Keratinocyte (primary cell): ENCODE measurements at regions not wholly inside any gene's neighbourhood (a gene's known extent, or its start where the extent isn't known, plus 50 kb on each side); places are given as distances from the start of the nearest gene placed in this dataset.

ENCODE experiments used
- DNase-seq: peaks from one replicate; pipeline ENCODE4 v3.0.0-alpha.2; 2011; ENCODE audit warnings: low read depth, missing footprints, low spot score
- FAIRE-seq: peaks from 2 replicates; lab custom pipeline; 2011; peaks lifted over from hg19 to GRCh38; lab: Jason Lieb, UNC
- H2AFZ ChIP-seq: 2 replicates; pipeline ENCODE4 v1.6.0; 2012; ENCODE audit warnings: low read length, control low read depth, inconsistent platforms; ENCODE audit not compliant: control insufficient read depth
- H3K27ac ChIP-seq: 2 replicates; pipeline ENCODE4 v1.5.1; 2011; ENCODE audit warnings: low read length; ENCODE audit not compliant: control insufficient read depth, insufficient read depth
- H3K27me3 ChIP-seq: 3 replicates; pipeline ENCODE4 v1.6.0; 2011; ENCODE audit warnings: low read length; ENCODE audit not compliant: control insufficient read depth, insufficient read depth; ENCODE audit errors: extremely low read depth
- H3K36me3 ChIP-seq, 2 experiments: 2 replicates in 1 of 2; 3 replicates in 1 of 2; pipeline ENCODE4 v1.5.1; 2011; ENCODE audit warnings: low read length in 2 of 2, mild to moderate bottlenecking in 1 of 2; ENCODE audit not compliant: control insufficient read depth in 2 of 2, insufficient read depth in 2 of 2; ENCODE audit errors: extremely low read depth in 1 of 2
- H3K4me1 ChIP-seq: 3 replicates; pipeline ENCODE4 v1.5.1; 2011; ENCODE audit warnings: low read length; ENCODE audit not compliant: control insufficient read depth, insufficient read depth; ENCODE audit errors: extremely low read depth
- H3K4me2 ChIP-seq: 3 replicates; pipeline ENCODE4 v1.6.0; 2011; ENCODE audit warnings: low read depth, low read length; ENCODE audit not compliant: control insufficient read depth, insufficient read depth; ENCODE audit errors: extremely low read depth
- H3K4me3 ChIP-seq, 3 experiments: fragments of 200-600 bp in 1 of 3; sonication (generic) in 1 of 3; 2 replicates in 2 of 3; 3 replicates in 1 of 3; pipeline ENCODE4 v1.5.1; 2011 to 2016; ENCODE audit warnings: low read length in 3 of 3, mild to moderate bottlenecking in 3 of 3, control low read depth in 2 of 3, inconsistent platforms in 1 of 3, low read depth in 1 of 3, mixed read lengths in 1 of 3, mixed run types in 1 of 3, moderate library complexity in 1 of 3; ENCODE audit not compliant: control insufficient read depth in 2 of 3, insufficient read depth in 2 of 3; ENCODE audit errors: extremely low read depth in 1 of 3
- H3K79me2 ChIP-seq: 2 replicates; pipeline ENCODE4 v1.6.0; 2012; ENCODE audit warnings: low read length; ENCODE audit not compliant: control insufficient read depth, insufficient read depth
- H3K9ac ChIP-seq: 3 replicates; pipeline ENCODE4 v1.6.0; 2011; ENCODE audit warnings: low read length; ENCODE audit not compliant: control insufficient read depth, insufficient read depth; ENCODE audit errors: extremely low read depth
- H3K9me1 ChIP-seq: 3 replicates; pipeline ENCODE4 v1.6.0; 2011; ENCODE audit warnings: low read length; ENCODE audit not compliant: control insufficient read depth, insufficient read depth; ENCODE audit errors: extremely low read depth
- H3K9me3 ChIP-seq: 2 replicates; pipeline ENCODE4 v1.5.1; 2012; ENCODE audit warnings: low read depth, low read length; ENCODE audit not compliant: control insufficient read depth
- H4K20me1 ChIP-seq: 3 replicates; pipeline ENCODE4 v1.6.0; 2011; ENCODE audit warnings: low read length; ENCODE audit not compliant: control insufficient read depth, insufficient read depth; ENCODE audit errors: extremely low read depth
- EZH2 ChIP-seq: IDR thresholded peaks from one replicate; pipeline ENCODE4 v1.6.1; 2012; ENCODE audit warnings: inconsistent platforms, mild to moderate bottlenecking, low read length, moderate library complexity
- dilution Hi-C: fragments of 300-500 bp; cut with MboI; formaldehyde crosslinking; loops from one replicate; pipeline ENCODE4 v1.7.0; 2020; ENCODE audit warnings: low sequenced_read_pairs; ENCODE audit not compliant: extremely low pct_ligation_motif_present
- TF ChIP-seq, protein P1 (sequence below), 3 experiments: IDR thresholded peaks in 1 of 3; conservative IDR thresholded peaks in 1 of 3; optimal IDR thresholded peaks in 1 of 3; 2 replicates in 2 of 3; 3 replicates in 1 of 3; pipeline versions ENCODE3 to v1.5.1; 2011; ENCODE audit warnings: low read length in 3 of 3, mild to moderate bottlenecking in 3 of 3, moderate library complexity in 2 of 3, control low read depth in 1 of 3, inconsistent platforms in 1 of 3; ENCODE audit not compliant: insufficient read depth in 2 of 3; ENCODE audit errors: extremely low read depth in 1 of 3

DNA sequence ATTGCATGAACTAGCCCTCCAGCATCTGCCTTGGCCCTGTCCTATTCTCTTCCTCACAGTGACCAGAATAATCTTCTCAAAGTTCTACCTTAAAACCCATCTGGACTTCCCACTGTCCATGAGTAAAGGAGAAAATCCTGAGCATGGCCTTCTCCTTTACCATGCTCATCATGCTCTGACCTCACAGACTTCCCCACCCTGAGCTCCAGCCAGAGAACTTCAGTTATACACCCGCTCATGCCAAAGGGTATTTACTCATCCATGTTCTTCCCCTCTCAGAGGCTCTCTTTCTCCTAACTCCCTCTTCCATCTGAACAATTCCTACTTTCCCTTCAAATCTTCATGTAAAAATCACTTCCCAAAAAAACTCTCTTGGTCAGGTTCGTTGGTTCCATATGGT, 188.4 kb downstream of the SETD4 start:
- Histone ChIP-seq H3K9me3 (no peaks in the 10 kb centered on the region), H3K27me3 (peaks cover 24% of the 10 kb centered on the region), H3K4me3 (no peak overlapping the region), H3K36me3 (no peaks in the 10 kb centered on the region), H4K20me1 (no peaks in the 10 kb centered on the region), H3K4me2 (no peak overlapping the region), H3K9me1 (no peaks in the 10 kb centered on the region), H3K9ac (no peak overlapping the region), H3K4me1 (no peaks in the 10 kb centered on the region), H2AFZ (no peak overlapping the region), H3K27ac (no peak overlapping the region), H3K79me2 (no peaks in the 10 kb centered on the region)
- FAIRE-seq (no peak), DNase-seq (no peak)
- TF ChIP-seq EZH2, result no peak
- TF ChIP-seq, protein P1, sequence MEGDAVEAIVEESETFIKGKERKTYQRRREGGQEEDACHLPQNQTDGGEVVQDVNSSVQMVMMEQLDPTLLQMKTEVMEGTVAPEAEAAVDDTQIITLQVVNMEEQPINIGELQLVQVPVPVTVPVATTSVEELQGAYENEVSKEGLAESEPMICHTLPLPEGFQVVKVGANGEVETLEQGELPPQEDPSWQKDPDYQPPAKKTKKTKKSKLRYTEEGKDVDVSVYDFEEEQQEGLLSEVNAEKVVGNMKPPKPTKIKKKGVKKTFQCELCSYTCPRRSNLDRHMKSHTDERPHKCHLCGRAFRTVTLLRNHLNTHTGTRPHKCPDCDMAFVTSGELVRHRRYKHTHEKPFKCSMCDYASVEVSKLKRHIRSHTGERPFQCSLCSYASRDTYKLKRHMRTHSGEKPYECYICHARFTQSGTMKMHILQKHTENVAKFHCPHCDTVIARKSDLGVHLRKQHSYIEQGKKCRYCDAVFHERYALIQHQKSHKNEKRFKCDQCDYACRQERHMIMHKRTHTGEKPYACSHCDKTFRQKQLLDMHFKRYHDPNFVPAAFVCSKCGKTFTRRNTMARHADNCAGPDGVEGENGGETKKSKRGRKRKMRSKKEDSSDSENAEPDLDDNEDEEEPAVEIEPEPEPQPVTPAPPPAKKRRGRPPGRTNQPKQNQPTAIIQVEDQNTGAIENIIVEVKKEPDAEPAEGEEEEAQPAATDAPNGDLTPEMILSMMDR (optimal IDR thresholded peaks at IDR 0.05 in 1 of 3, IDR thresholded peaks at IDR 0.05 in 1 of 3, conservative IDR thresholded peaks at IDR 0.05 in 1 of 3; ENCODE audit: extremely low read depth in 1 of 3, insufficient read depth in 2 of 3, low read length in 3 of 3), result no peak
- dilution Hi-C loops, result no loop called here

DNA sequence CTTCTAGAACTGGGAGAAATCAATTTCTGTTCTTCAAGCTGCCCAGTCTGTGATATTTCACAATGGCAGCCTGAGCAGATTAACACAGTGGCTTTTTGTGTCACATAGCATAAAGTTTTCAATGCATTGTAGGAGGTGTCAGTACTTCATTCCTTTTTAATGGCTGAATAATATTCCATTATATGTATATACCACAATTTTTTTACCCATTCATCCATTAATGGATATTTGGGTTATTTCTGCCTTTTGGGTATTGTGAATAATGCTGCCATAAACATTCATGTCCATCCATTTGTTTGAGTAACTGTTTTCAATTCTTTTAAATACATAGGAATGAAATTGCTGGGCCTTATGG, 191.5 kb downstream of the SETD4 start:
- dilution Hi-C loops, result no loop called here

More for the DNA sequence above, 191.5 kb downstream of the SETD4 start:
- no peak overlapping the region for H3K27ac ChIP-seq
- H3K4me2 ChIP-seq, result no peak overlapping the region
- no peak overlapping the region for H3K4me3 ChIP-seq
- no peaks in the 10 kb centered on the region for H3K4me1 ChIP-seq
- no peaks in the 10 kb centered on the region for H3K9me3 ChIP-seq
- H4K20me1 ChIP-seq, result no peaks in the 10 kb centered on the region
- TF ChIP-seq EZH2, result no peak
- TF ChIP-seq, protein P1 (optimal IDR thresholded peaks at IDR 0.05 in 1 of 3, IDR thresholded peaks at IDR 0.05 in 1 of 3, conservative IDR thresholded peaks at IDR 0.05 in 1 of 3; ENCODE audit: extremely low read depth in 1 of 3, insufficient read depth in 2 of 3, low read length in 3 of 3), result no peak
- FAIRE-seq, result no peak
- H2AFZ ChIP-seq, result no peak overlapping the region
- H3K79me2 ChIP-seq, result no peaks in the 10 kb centered on the region
- no peak overlapping the region for H3K9ac ChIP-seq
- H3K9me1 ChIP-seq, result no peaks in the 10 kb centered on the region
- no peaks in the 10 kb centered on the region for H3K36me3 ChIP-seq
- DNase-seq, result no peak
- H3K27me3 ChIP-seq, result peaks cover 19% of the 10 kb centered on the region
